GM06990 (cell line): ENCODE measurements at regions not wholly inside any gene's neighbourhood (a gene's known extent, or its start where the extent isn't known, plus 50 kb on each side); places are given as distances from the start of the nearest gene placed in this dataset.

Experiments used
- DNase-seq: peaks from one replicate; pipeline ENCODE4 v3.0.0-alpha.2; 2011; ENCODE audit not compliant: insufficient read length; ENCODE audit errors: extremely low read depth
- H3K27me3 ChIP-seq: replicated peaks from 2 replicates; pipeline ENCODE4 v1.6.0; 2011; ENCODE audit warnings: low read length; ENCODE audit not compliant: control insufficient read depth, insufficient read depth
- H3K36me3 ChIP-seq: 2 replicates; pipeline ENCODE4 v1.5.1; 2011; ENCODE audit warnings: low read length; ENCODE audit not compliant: control insufficient read depth, insufficient read depth
- H3K4me3 ChIP-seq: replicated peaks from 2 replicates; pipeline ENCODE4 v1.5.1; 2011; ENCODE audit warnings: low read depth, mild to moderate bottlenecking, control low read depth, low read length
- TF ChIP-seq, protein P1 (sequence below): IDR thresholded peaks from 2 replicates; pipeline ENCODE4 v1.5.1; 2011; ENCODE audit warnings: low read length, control low read depth, mild to moderate bottlenecking, inconsistent platforms; ENCODE audit not compliant: insufficient read depth, poor library complexity, severe bottlenecking

DNA sequence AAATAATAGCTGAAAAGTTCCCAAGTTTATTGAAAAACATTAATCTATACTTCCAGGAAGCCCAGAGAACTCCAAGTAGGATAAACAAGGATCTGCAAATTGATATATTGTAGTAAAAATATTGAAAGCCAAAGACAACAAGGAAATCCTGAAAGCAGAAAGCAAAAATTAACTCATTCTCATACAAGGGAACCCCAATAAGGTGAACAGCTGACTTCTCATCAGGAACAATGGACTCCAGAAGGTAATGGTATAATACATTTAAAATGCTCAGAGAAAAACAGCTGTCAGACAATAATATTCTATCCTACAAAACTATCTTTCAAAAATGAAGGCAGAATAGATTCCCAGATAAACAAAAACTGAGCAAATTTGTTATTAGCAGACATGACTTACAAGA, 138.1 kb upstream of the BMP4 start:
- TF ChIP-seq, protein P1, sequence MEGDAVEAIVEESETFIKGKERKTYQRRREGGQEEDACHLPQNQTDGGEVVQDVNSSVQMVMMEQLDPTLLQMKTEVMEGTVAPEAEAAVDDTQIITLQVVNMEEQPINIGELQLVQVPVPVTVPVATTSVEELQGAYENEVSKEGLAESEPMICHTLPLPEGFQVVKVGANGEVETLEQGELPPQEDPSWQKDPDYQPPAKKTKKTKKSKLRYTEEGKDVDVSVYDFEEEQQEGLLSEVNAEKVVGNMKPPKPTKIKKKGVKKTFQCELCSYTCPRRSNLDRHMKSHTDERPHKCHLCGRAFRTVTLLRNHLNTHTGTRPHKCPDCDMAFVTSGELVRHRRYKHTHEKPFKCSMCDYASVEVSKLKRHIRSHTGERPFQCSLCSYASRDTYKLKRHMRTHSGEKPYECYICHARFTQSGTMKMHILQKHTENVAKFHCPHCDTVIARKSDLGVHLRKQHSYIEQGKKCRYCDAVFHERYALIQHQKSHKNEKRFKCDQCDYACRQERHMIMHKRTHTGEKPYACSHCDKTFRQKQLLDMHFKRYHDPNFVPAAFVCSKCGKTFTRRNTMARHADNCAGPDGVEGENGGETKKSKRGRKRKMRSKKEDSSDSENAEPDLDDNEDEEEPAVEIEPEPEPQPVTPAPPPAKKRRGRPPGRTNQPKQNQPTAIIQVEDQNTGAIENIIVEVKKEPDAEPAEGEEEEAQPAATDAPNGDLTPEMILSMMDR, result no peak
- Histone ChIP-seq H3K27me3 (no peaks in the 10 kb centered on the region), H3K4me3 (no peak overlapping the region), H3K36me3 (no peaks in the 10 kb centered on the region)
- no peak for DNase-seq

DNA sequence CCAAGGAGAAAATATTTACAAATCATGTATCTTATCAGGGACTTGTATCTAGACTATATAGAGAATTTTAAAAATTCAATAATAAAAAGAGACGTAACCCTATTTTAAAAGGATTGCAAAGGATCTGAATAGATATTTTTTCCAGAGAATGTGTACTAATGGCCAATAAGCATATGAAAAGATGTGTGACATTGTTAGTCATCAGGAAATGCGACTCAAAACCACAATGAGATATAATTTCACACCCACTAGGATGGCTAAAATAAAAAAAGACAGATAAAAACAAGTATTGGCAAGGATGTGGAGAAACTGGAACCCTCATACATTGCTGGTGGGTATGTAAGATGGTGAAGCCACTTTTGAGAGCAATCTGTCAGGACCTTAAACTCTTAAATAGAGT, 141.9 kb upstream of the BMP4 start:
- TF ChIP-seq, protein P1, result no peak
- DNase-seq, result no peak
- H3K27me3 ChIP-seq, result no peaks in the 10 kb centered on the region
- no peaks in the 10 kb centered on the region for H3K36me3 ChIP-seq
- H3K4me3 ChIP-seq, result no peak overlapping the region

DNA sequence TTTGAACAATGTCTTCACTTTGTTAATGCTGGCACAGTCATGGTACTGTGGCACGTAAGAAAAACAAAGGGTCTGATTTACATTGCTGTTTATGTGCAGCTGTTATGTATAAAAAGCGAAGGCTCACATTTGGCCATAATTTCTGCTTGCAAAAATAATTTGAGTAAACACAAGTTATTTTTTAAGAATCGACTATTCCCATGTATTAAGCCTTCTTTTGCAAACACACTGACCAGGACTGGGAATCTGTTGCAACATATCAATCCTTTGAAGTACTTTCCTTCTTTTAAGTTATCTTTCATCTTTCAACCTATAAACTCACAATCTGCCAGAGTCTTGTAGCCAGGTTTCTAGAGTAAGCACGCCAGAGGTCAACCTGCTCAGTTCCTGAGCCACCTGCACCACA, 145.4 kb upstream of the BMP4 start:
- Histone ChIP-seq H3K36me3 (no peaks in the 10 kb centered on the region), H3K27me3 (no peaks in the 10 kb centered on the region), H3K4me3 (no peak overlapping the region)
- TF ChIP-seq, protein P1, result no peak
- DNase-seq, result no peak

DNA sequence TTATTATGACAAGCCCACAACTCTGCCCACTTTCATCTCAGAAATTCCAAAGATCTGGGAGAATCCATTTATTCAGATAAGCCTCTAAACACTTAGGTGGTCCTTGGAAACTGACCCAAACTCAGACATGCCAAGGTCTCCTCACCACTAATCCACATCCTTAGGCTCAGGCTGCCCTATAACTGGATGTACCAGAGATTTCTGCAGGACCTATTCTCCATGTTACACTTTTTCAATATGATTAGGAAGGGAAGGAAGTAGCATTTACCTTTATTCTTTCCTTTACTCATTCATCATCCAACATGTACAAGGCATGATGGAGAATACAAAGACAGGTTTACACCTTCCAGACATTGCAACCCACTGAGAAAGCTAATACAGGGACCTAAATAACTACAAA, 145.9 kb upstream of the BMP4 start:
- Histone ChIP-seq H3K4me3 (no peak overlapping the region), H3K27me3 (no peaks in the 10 kb centered on the region), H3K36me3 (no peaks in the 10 kb centered on the region)
- DNase-seq, result no peak
- TF ChIP-seq, protein P1, result no peak

DNA sequence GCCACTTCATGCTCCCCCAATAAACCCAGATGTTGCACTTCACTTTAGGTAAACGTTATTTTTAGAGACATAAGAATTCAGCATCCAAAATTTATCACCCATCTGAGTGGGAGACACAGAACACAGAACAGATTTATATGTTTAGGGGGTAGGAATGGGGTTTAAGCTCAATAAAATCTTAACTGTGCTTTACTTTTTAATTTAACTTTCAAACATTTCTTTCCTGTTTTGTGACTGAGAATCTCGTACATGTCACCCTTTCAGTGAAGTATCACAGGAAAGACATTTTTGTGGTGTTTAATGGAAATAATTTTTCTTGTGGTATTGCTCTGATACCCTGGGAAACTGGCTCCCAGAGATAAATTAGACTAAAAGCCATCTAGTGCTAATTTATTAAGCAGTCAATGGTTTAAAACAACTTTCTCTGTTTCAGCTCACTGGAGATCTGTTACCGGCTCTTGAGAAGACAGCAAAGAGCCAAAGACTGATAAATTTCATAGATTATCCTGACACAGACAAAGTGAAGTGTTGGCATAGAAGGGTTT, 148.0 kb upstream of the BMP4 start:
- Histone ChIP-seq H3K4me3 (no peak overlapping the region), H3K27me3 (no peaks in the 10 kb centered on the region), H3K36me3 (no peaks in the 10 kb centered on the region)
- TF ChIP-seq, protein P1, result no peak
- DNase-seq, result no peak

DNA sequence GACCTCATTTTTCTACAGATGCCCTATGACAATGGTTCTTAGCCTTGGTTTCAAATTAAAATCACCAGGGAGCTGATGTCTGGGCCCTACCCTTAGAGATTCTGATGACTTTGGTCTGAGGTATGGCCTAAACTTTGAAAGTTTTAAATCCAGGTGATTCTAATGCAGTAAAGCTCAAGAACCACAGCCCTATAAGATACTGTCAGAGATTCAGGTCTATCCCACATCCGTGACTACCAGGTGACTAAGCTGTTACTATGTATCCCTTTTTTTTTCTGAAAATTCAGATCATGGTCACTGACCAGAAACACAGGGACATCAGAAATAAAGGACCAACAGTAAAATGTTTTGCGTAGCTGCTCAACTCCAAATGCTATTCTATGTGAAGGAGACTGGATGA, 148.8 kb upstream of the BMP4 start:
- no peaks in the 10 kb centered on the region for H3K27me3 ChIP-seq
- H3K4me3 ChIP-seq, result no peak overlapping the region
- DNase-seq, result no peak
- TF ChIP-seq, protein P1, result no peak
- H3K36me3 ChIP-seq, result no peaks in the 10 kb centered on the region
